ENCODE measurements at regions not wholly inside any gene's neighbourhood (a gene's known extent, or its start where the extent isn't known, plus 50 kb on each side); places are given as distances from the start of the nearest gene placed in this dataset.

GRCh38 chr12:93126069-93126474, 197.0 kb upstream of the EEA1 start:
- no peak for TF ChIP-seq CTCF (IDR thresholded peaks at IDR 0.05; ENCODE audit: control insufficient read depth, insufficient read depth, low read depth, low read length, missing control alignments)
- DNase-seq (ENCODE audit: low read depth) = no peak
- H3K4me3 ChIP-seq (ENCODE audit: control insufficient read depth, low read depth, low read length) = no peak overlapping the region

- no peak overlapping the region for H3K4me3 ChIP-seq (ENCODE audit: control insufficient read depth, low read depth, low read length)
Observed at GRCh38 chr12:93127107-93127560, 198.0 kb upstream of the EEA1 start.

DNA sequence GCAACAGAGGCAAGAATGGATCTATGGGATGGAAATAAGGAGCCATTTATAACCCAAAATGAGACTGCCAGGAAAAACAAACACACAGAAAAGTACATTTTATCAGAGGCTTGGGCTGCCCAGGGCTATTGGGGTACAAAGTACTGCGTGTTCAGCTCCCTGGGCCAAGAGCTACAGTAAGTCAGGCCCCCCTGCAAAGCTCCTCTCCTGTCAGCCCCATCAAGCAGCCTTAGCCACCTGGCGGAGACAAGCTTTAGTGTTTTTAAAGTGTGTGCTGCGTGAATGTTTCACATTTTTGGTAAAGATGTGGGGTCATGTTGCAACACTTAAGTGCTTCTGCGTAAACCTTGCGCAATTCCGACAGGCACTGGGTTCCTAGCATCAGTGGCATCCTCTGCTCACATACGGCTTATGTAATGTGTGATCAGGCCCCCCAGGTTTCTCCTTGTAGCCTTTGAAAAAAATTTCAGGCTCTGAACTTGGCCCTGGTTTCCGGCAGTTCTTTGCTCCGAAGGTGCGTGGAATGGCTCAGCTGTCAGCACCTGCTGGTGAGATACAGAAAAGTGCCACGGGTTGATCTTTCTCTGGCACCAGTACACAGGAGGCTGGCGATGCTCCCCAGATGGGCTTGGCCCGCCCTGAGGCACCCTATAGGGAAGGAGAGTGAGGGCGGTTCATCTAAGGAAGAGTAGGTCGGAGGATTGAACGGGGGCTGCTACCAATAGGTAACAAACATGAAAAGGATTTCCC, 198.7 kb upstream of the EEA1 start:
- DNase-seq (ENCODE audit: low read depth) = peak; percentile 81
- peak; percentile 51 for TF ChIP-seq CTCF (IDR thresholded peaks at IDR 0.05; ENCODE audit: control insufficient read depth, insufficient read depth, low read depth, low read length, missing control alignments)
- no peak overlapping the region for H3K4me3 ChIP-seq (ENCODE audit: control insufficient read depth, low read depth, low read length)

More at GRCh38 chr12:93127107-93127560, 198.0 kb upstream of the EEA1 start:
- no peak for TF ChIP-seq CTCF (IDR thresholded peaks at IDR 0.05; ENCODE audit: control insufficient read depth, insufficient read depth, low read depth, low read length, missing control alignments)
- DNase-seq (ENCODE audit: low read depth) = no peak

DNA sequence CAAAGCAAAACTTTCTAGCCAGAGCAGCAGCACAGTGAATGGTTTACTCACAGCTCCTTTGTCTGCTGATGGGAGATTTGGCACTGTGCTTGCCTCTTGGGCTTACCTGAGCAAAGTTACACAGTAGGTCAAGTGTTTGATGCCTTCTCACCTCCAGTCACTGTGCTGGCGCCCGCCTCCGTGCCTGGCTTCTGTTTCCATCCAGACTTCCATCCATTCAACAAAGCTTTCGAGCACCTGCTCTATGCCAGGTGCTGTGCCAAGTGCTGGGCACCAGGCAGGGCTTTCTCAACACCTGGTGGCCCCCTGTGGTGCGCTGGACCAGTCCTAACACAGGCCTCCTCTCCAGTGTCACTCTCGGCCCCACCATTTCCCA, 199.2 kb upstream of the EEA1 start:
- TF ChIP-seq CTCF (IDR thresholded peaks at IDR 0.05; ENCODE audit: control insufficient read depth, insufficient read depth, low read depth, low read length, missing control alignments) = no peak

DNA sequence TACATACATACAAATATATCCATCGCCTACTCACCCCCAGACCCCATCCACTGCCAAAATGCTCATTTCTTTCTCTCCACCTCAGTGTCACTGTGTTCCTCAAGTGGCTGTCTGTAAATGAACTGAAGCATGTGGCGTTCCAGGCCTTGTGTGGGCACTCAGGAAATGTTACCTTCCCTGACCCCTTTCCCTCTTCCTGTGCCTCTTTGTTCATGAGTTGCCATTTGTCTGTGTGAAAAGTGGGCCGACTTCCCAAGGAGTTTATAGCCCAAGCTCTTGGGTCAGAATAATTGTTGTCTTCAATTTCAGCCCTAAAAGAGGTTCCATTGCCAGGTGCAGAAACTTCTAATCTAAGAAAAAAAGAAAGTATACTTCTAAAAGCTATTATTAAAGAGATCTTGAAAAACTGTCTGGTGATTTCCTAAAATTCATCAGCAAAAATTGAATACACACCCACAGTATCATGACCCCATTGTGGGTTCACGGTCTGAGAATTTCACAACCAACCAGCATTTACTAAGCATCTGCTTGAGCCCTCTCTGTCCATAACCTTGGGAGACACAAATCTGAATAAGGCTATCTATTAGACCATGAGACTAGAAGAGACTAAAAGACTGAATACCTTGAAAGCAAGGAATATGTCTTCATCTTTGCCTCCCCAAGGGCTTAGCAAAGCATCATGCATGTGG, 201.4 kb upstream of the EEA1 start:
- H3K4me3 ChIP-seq (ENCODE audit: control insufficient read depth, low read depth, low read length) = no peak overlapping the region
- DNase-seq (ENCODE audit: low read depth) = no peak
- no peak for TF ChIP-seq CTCF (IDR thresholded peaks at IDR 0.05; ENCODE audit: control insufficient read depth, insufficient read depth, low read depth, low read length, missing control alignments)

More for the DNA sequence above, 199.2 kb upstream of the EEA1 start:
- H3K4me3 ChIP-seq (ENCODE audit: control insufficient read depth, low read depth, low read length) = no peak overlapping the region
- no peak for DNase-seq (ENCODE audit: low read depth)

- TF ChIP-seq CTCF (IDR thresholded peaks at IDR 0.05; ENCODE audit: control insufficient read depth, insufficient read depth, low read depth, low read length, missing control alignments) = no peak
- H3K4me3 ChIP-seq (ENCODE audit: control insufficient read depth, low read depth, low read length) = no peak overlapping the region
- DNase-seq (ENCODE audit: low read depth) = no peak
Observed at GRCh38 chr12:93133361-93133760, 204.3 kb upstream of the EEA1 start.
